Dendritic cell treated with granulocyte-macrophage colony-stimulating factor and Interleukin-4, amounts not matched to agents 40 ng/mL and 50 ng/mL, for 4 days (primary cell): ENCODE measurements at regions not wholly inside any gene's neighbourhood (a gene's known extent, or its start where the extent isn't known, plus 50 kb on each side); places are given as distances from the start of the nearest gene placed in this dataset.
A peak's percentile ranks its signal among the peaks of the same experiment; 100 is the strongest.

Source experiments
- H3K27ac Mint-ChIP-seq: one replicate; pipeline ENCODE4 v1.8.0; 2022; ENCODE audit warnings: mild to moderate bottlenecking, mixed read lengths
- H3K27me3 Mint-ChIP-seq: one replicate; pipeline ENCODE4 v1.8.0; 2022; ENCODE audit warnings: mild to moderate bottlenecking, mixed read lengths
- H3K36me3 Mint-ChIP-seq: one replicate; pipeline ENCODE4 v1.8.0; 2022; ENCODE audit warnings: low read depth, mixed read lengths
- H3K4me1 Mint-ChIP-seq: one replicate; pipeline ENCODE4 v1.8.0; 2022; ENCODE audit warnings: low read depth, mixed read lengths
- H3K4me3 Mint-ChIP-seq: one replicate; pipeline ENCODE4 v1.8.0; 2022; ENCODE audit warnings: mild to moderate bottlenecking, moderate library complexity, mixed read lengths
- H3K9me3 Mint-ChIP-seq: one replicate; pipeline ENCODE4 v1.8.0; 2022; ENCODE audit warnings: mixed read lengths
- intact Hi-C: fragments of 100-400 bp; cut with micrococcal nuclease; formaldehyde crosslinking; loops from one replicate; pipeline ENCODE4 v1.15.0; 2022

DNA sequence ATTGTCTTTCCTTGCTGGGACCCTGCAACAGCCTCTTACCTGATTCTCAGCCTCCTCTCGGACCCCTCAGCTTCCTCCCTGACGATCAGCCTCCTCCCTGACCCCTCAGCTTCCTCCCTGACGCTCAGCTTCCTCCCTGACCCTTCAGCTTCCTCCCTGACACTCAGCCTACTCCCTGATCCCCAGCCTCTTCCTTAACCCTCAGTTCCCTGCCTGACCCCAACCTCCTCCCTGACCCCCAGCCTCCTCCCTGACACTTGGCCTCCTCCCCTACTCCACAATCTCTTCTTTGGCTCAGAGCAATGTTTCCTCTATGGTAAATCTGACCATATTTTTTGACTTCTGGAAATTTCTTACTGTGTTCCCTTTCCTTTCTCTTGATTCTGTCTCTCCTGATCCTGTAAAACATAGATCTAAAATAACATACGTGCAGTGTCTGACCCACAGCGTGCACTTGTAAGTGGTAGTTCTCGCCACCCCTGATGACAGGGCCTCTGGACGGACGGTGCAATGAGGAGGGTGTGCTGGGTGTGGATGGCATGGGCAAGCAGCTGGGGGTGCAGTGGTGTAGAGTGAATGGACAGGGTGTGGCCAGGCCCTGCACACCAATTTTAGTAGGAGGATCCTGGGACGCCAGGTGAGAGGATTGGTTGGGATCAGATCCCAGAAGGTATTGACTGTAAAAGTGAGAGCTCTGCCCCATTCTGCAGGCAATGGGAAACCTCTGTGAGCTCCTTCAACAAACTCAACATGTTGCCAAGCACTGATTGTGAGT lies 264.1 kb downstream of the FOXD2 start:
- H3K4me1 Mint-ChIP-seq, result peaks cover 6% of the 10 kb centered on the region
- intact Hi-C loops, result no loop called here
- peaks cover 21% of the 10 kb centered on the region for H3K27me3 Mint-ChIP-seq
- H3K9me3 Mint-ChIP-seq, result no peaks in the 10 kb centered on the region
- no peak overlapping the region for H3K27ac Mint-ChIP-seq
- no peak overlapping the region for H3K4me3 Mint-ChIP-seq
- H3K36me3 Mint-ChIP-seq, result no peaks in the 10 kb centered on the region

DNA sequence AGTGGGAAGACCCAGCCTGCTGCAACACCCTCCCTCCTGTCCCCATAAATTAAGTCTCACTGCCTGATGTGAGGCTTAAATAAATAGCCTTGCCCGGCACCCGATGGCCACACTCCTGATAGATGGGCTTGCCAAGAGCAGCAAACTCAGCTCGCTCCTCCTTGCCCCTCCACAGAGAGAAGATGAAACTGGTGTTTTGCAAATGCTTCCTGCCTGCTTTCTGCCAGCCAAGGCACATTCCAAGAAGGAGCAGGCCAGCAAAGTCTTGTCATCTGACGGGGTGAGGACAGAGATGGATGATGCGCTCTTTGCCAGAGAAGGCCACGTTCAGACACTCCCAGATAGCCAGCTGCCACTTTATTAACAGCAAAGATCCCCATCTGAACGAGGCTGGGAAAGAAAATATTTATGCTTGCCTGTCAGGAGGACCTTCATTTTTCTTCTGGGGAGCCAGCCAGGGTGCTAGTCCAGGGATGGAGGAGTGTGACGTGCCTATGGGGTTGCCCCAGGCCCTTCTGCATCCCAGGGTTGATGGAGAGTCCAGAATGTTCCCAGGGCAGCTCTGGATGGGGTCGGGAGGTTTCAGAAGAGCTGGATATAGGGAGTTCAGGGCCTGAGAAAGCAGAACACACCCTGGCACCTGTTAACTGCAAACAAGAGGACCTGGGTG lies 265.4 kb downstream of the FOXD2 start:
- Mint-ChIP-seq H3K27ac (no peak overlapping the region), H3K9me3 (no peaks in the 10 kb centered on the region), H3K27me3 (peaks cover 33% of the 10 kb centered on the region), H3K4me1 (peaks cover 11% of the 10 kb centered on the region), H3K36me3 (no peaks in the 10 kb centered on the region), H3K4me3 (no peak overlapping the region)
- intact Hi-C loops, result no loop called here

DNA sequence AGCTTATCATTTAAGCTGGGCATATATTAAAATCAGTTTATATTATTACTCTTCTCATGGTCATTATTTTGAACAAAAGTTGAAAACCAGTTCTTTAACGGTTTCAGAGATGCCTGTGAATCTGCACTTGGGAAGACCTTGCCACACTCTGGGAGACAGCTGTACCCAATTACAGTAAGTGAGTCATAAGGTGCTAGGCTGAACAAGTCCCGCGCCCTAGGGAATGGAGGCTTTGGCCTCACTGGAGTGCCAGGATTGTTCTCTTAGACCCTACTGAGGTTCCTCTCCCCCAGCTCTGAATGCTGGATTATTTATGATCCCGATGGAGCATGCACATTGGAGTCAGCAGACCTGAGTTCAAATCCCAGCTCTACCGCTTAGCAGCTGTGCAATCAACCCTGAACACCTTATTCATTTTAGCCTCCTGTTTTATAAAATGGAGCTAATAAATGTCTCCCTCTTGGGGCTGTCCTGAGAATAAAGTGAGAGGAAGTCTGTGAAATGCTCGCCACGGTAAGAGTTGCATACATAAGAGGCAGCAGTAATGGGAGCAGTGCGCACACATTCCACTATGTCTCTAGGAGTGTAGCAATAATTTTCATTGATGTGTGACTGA lies 266.2 kb downstream of the FOXD2 start:
- Mint-ChIP-seq H3K9me3 (no peaks in the 10 kb centered on the region), H3K4me3 (no peak overlapping the region), H3K4me1 (peaks cover 19% of the 10 kb centered on the region), H3K27me3 (peaks cover 41% of the 10 kb centered on the region), H3K27ac (no peak overlapping the region), H3K36me3 (no peaks in the 10 kb centered on the region)
- intact Hi-C loops, result no loop called here

DNA sequence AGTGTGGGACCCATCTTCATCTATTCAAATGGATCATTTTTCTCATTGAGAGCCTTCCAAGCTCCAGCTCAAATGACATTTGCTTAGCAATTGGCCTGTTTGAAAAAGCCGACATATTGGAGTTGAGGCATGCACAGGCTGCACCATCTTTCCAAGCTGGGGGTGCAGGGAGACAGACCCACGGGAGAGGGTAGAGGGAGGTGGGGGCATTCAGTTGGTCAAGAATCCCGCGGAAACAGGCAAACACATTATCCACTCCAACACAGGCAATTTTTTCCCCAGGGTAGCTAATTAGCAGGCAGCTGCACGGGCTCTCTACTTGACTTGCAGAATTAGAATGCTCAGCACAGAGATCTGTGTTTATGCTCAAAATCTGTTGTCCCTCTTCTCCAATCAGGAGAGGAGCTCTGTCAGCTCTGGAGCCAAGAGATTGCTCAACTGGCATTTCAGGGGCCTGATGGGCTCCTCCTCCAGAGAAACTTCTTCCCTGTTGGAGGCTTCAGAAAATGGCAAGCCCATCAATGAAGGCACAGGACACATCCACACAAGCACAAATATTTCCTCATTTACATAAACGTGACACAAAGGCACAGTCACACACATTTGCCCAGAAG lies 267.8 kb downstream of the FOXD2 start:
- peaks cover 56% of the 10 kb centered on the region for H3K27me3 Mint-ChIP-seq
- no peaks in the 10 kb centered on the region for H3K36me3 Mint-ChIP-seq
- H3K4me1 Mint-ChIP-seq, result peaks cover 31% of the 10 kb centered on the region
- no peaks in the 10 kb centered on the region for H3K9me3 Mint-ChIP-seq
- intact Hi-C loops, result loop anchor here (5.0 kb wide), 1 partner anchor 258 kb away; no protein-coding TSS in a partner anchor
- no peak overlapping the region for H3K4me3 Mint-ChIP-seq
- no peak overlapping the region for H3K27ac Mint-ChIP-seq

DNA sequence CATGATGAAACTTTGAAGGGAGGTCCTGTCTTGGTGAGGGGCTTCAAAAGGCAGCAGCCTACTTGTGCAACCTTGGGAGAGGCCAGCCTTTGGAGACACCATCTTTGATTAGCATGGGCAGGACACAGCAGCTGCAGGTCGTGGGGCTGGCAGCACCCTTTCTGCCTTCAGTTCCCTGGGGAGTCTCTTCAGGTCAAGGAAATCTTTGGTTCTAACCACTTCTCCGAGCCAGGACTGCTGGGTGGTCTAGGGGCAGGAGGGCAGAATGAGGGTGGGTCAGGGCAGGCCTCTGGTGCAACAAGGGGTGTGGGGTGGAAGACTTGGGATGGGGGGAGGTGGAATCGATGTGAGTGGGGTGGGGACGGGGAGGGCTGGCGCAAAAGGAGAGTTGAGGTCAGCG lies 269.7 kb downstream of the FOXD2 start:
- no peaks in the 10 kb centered on the region for H3K36me3 Mint-ChIP-seq

DNA sequence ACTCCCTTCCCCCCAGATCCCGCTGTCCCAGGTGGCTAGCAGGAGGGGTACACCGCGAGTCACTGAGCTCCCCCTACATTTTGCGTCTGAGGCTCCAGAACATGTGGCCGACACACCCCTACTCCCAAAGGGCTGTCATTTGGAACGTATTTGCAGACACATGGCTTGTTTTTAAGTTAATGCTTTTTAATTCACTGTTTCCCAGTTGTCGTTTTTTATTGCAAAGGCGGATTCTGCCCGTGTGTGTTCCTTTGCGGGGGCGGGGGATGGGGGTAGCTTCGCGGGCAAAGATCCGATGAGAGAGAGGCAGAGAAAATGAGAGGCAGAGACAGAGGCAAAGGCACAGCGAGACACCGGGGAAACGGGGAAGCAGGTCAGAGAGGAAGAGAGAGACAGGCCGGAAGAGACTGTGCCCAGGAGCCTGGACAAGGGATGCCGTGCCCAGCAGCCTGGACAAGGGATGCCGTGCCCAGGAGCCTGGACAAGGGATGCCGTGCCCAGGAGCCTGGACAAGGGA lies 270.2 kb downstream of the FOXD2 start:
- intact Hi-C loops, result loop anchor here (5.0 kb wide), 1 partner anchor 261 kb away; no protein-coding TSS in a partner anchor
- H3K27ac Mint-ChIP-seq, result no peak overlapping the region
- peaks cover 80% of the 10 kb centered on the region for H3K27me3 Mint-ChIP-seq
- no peaks in the 10 kb centered on the region for H3K9me3 Mint-ChIP-seq
- no peak overlapping the region for H3K4me3 Mint-ChIP-seq
- peaks cover 26% of the 10 kb centered on the region for H3K4me1 Mint-ChIP-seq
- H3K36me3 Mint-ChIP-seq, result no peaks in the 10 kb centered on the region

More for the DNA sequence above, 269.7 kb downstream of the FOXD2 start:
- Mint-ChIP-seq H3K27me3 (peaks cover 75% of the 10 kb centered on the region), H3K9me3 (no peaks in the 10 kb centered on the region), H3K4me1 (peaks cover 26% of the 10 kb centered on the region), H3K27ac (no peak overlapping the region), H3K4me3 (no peak overlapping the region)
- intact Hi-C loops, result loop anchor here (5.0 kb wide), 1 partner anchor 260 kb away; no protein-coding TSS in a partner anchor

DNA sequence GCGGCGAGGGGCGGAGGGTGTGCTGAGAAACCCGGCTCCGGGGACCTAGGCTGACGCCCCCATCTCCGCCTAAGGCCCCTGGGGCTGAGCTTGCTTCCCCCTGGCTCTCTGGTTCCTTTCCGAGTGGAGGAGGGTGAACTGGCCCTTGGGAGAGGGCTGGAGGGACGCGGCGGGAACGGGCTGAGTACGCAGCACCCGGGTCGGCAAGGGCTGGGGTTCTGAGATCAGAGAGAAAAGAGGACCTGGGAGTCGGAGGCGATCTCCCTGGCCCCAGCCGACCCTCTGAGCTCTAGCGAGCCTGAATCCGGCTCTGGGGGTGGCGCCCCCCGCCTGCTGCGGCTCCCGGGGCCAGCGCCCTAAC lies 270.8 kb downstream of the FOXD2 start:
- Mint-ChIP-seq H3K27me3 (peaks cover 83% of the 10 kb centered on the region), H3K4me1 (peaks cover 26% of the 10 kb centered on the region), H3K4me3 (no peak overlapping the region), H3K27ac (no peak overlapping the region), H3K9me3 (no peaks in the 10 kb centered on the region), H3K36me3 (no peaks in the 10 kb centered on the region)
- intact Hi-C loops, result loop anchor here (5.0 kb wide), 1 partner anchor 261 kb away; no protein-coding TSS in a partner anchor

DNA sequence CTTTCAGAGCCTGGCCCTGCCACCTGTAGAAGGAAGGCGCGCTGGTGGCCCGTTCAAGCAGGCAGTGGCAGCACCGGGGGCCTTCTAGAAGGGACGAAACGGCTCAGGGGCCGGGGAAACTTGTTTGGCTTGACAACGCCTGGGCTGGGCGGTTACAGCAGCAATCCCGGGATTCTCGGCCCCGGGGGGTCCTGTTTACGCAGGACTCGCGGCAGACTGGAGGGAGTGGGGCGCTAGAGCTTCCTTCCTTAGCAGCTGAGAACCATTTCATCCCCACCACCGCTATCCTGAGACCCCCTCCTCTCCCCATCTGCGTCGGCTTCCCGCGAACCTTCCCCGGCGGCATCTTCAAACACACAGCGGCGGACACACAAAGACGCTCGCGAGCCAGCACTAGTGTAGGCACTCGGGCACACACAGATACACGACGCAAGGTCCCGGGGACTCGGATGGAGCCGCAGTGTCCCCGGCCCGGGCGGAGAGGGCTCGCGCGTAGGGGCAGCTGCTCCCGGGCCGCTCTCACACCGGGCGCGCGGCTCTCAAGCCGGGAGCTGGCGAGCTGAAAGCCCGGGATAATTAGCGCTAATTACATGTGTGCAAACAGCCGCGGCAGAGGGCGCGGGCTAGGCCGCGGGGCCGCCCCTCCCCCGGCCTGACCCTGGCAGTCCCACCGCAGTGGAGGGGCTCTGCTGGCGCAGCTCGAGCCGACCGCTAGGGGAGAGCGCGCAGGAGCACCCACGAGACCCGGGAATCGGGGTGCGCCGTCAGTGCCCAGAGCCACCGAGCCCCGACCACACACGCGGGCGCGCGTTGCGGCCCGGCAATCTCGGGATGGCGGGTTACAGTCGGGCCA lies 271.4 kb downstream of the FOXD2 start:
- intact Hi-C loops, result loop anchor here (5.0 kb wide), 1 partner anchor 262 kb away; no protein-coding TSS in a partner anchor
- Mint-ChIP-seq H3K4me1 (peaks cover 26% of the 10 kb centered on the region), H3K27me3 (peaks cover 88% of the 10 kb centered on the region), H3K27ac (no peak overlapping the region), H3K36me3 (no peaks in the 10 kb centered on the region), H3K4me3 (peak overlapping the region; percentile 62), H3K9me3 (no peaks in the 10 kb centered on the region)

DNA sequence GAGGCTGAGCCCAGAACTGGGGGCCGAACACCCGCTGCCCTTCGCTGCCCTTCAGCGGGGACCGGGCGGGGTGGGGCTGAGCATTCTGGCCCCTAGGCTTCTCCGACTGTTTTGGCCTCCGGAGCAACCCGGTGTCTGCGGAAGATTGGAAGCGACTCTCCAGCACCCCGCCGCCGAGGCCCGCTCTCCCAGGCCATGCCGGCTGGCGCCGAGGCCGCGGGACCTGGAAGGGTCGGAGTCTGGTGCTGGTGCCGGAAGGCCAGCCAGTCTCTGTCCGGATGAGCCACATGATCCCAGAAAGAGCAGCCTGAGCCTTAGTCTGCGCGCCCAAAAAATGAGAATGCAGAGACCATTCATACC lies 272.0 kb downstream of the FOXD2 start:
- Mint-ChIP-seq H3K9me3 (no peaks in the 10 kb centered on the region), H3K4me1 (peaks cover 26% of the 10 kb centered on the region), H3K27me3 (peaks cover 88% of the 10 kb centered on the region), H3K36me3 (no peaks in the 10 kb centered on the region), H3K27ac (no peak overlapping the region), H3K4me3 (peak overlapping the region; percentile 62)
- intact Hi-C loops, result loop anchor here (1.0 to 10.0 kb wide), 4 partner anchors 263 to 535 kb away; no protein-coding TSS in a partner anchor

DNA sequence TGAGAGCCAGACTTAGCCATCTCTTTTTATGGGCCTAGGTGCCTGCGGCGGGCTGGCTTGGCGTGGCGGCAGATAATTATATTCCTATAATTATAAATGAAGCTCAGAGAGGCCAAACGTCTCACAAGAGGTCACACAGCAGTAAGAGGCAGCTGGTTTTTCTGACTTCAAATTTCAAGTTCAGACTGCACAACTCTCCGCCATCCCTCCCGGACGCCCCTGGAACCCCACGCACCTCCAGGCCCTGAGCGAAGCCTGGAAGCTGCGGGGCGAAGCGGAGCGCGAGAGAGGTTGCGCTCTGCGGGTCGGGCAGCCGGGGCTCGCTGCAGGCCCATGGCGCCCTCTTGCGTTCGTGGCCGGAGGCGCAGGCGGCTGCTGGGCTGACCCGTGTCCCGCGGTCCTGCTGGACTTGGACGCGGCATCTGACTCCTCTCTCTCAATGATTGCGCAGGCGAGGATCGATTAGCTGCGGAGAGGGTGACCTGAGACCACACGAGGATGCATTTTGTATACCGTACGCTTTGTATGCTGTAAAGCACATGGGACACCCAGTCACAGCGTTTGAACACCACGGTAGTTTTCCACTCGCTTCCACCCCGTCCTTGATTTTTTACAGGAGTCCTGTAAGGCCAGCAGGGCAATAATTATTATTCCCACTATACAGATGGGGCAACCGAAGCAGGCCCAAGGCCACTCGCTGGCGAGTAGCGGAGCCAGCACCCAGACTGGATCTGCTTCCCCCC lies 272.7 kb downstream of the FOXD2 start:
- H3K4me3 Mint-ChIP-seq, result no peak overlapping the region
- intact Hi-C loops, result loop anchor here (1.0 to 10.0 kb wide), 3 partner anchors 278 to 536 kb away; no protein-coding TSS in a partner anchor
- H3K9me3 Mint-ChIP-seq, result no peaks in the 10 kb centered on the region
- H3K27me3 Mint-ChIP-seq, result peaks cover 88% of the 10 kb centered on the region
- peaks cover 26% of the 10 kb centered on the region for H3K4me1 Mint-ChIP-seq
- H3K27ac Mint-ChIP-seq, result no peak overlapping the region
- no peaks in the 10 kb centered on the region for H3K36me3 Mint-ChIP-seq
